A673 (cell line): ENCODE measurements at regions not wholly inside any gene's neighbourhood (a gene's known extent, or its start where the extent isn't known, plus 50 kb on each side); places are given as distances from the start of the nearest gene placed in this dataset.

ENCODE experiments used
- BruUV-seq: library from RNA; stranded (reverse); fragments of 400-500 nt; replicated peaks from 2 replicates; lab custom pipeline; 2021; lab: Mats Ljungman, UMichigan
- CTCF ChIA-PET: fragments of 300-600 bp; sonication (Branson Sonifier 250); formaldehyde crosslinking; loops from one replicate; lab custom pipeline; 2022; ENCODE audit warnings: antibody characterized with exemption; lab: Charles Lee
- POLR2A ChIA-PET: fragments of 300-600 bp; sonication (Branson Sonifier 250); formaldehyde crosslinking; loops from one replicate; lab custom pipeline; 2022; ENCODE audit warnings: antibody characterized with exemption; ENCODE audit not compliant: low non-redundant PET; lab: Charles Lee
- DNase-seq: peaks from one replicate; pipeline ENCODE4 v3.0.0-alpha.2; 2015; ENCODE audit warnings: low spot score
- H3K27ac ChIP-seq: fragments of 200-600 bp; sonication (generic); 2 replicates; pipeline ENCODE4 v1.5.1; 2016; ENCODE audit warnings: mixed run types, low read depth, mild to moderate bottlenecking, mixed read lengths, antibody characterized with exemption, low read length; ENCODE audit not compliant: poor library complexity, severe bottlenecking
- H3K27me3 ChIP-seq: fragments of 200-600 bp; sonication (generic); replicated peaks from 2 replicates; pipeline ENCODE4 v1.6.1; 2017; ENCODE audit warnings: mixed run types, low read depth, mild to moderate bottlenecking, mixed read lengths, antibody characterized with exemption, low read length; ENCODE audit not compliant: insufficient read depth, poor library complexity
- H3K36me3 ChIP-seq: fragments of 200-600 bp; sonication (generic); 2 replicates; pipeline ENCODE4 v1.6.1; 2016; ENCODE audit warnings: mixed run types, mild to moderate bottlenecking, mixed read lengths, antibody characterized with exemption, low read length; ENCODE audit not compliant: insufficient read depth, poor library complexity, severe bottlenecking
- H3K4me1 ChIP-seq: fragments of 200-600 bp; sonication (generic); 2 replicates; pipeline ENCODE4 v1.6.1; 2017; ENCODE audit warnings: mixed run types, mild to moderate bottlenecking, mixed read lengths, antibody characterized with exemption, low read length; ENCODE audit not compliant: insufficient read depth, poor library complexity, severe bottlenecking
- H3K4me3 ChIP-seq: fragments of 200-600 bp; sonication (generic); 2 replicates; pipeline ENCODE4 v1.5.1; 2016; ENCODE audit warnings: low read depth, mixed run types, mild to moderate bottlenecking, mixed read lengths, low read length; ENCODE audit not compliant: poor library complexity, severe bottlenecking
- H3K9me3 ChIP-seq: fragments of 200-600 bp; sonication (generic); 2 replicates; pipeline ENCODE4 v1.6.1; 2016; ENCODE audit warnings: mixed run types, low read depth, mild to moderate bottlenecking, mixed read lengths, antibody characterized with exemption, low read length; ENCODE audit not compliant: poor library complexity, severe bottlenecking
- CTCF ChIP-seq: fragments of 300-800, 200-600 bp; sonication (generic); conservative IDR thresholded peaks from 2 replicates; pipeline ENCODE4 v1.5.1; 2017; ENCODE audit warnings: low read depth, mild to moderate bottlenecking, antibody characterized with exemption, low read length, moderate library complexity, mixed read lengths
- EZH2 ChIP-seq: fragments of 200-600 bp; sonication (generic); IDR thresholded peaks from 2 replicates; pipeline ENCODE4 v1.6.1; 2017; ENCODE audit warnings: borderline replicate concordance, low read depth, mild to moderate bottlenecking, mixed read lengths, antibody characterized with exemption, low read length; ENCODE audit not compliant: poor library complexity, severe bottlenecking
- intact Hi-C: fragments of 100-400 bp; cut with micrococcal nuclease; formaldehyde crosslinking; loops from one replicate; pipeline ENCODE4 v1.10.0; 2022; ENCODE audit not compliant: unreplicated experiment

- Histone ChIP-seq H3K4me3 (no peak overlapping the region), H3K27ac (no peak overlapping the region), H3K4me1 (peaks cover 59% of the 10 kb centered on the region), H3K27me3 (no peaks in the 10 kb centered on the region), H3K36me3 (no peaks in the 10 kb centered on the region), H3K9me3 (no peaks in the 10 kb centered on the region)
- no peak for TF ChIP-seq CTCF
- no peak for TF ChIP-seq EZH2
- no peak for DNase-seq
- BruUV-seq: no TSS peak
- POLR2A ChIA-PET: no interaction called here
- intact Hi-C loops: no loop called here
- CTCF ChIA-PET: no interaction called here
Observed at GRCh38 chr2:181784556-181784955, 104.2 kb upstream of the NEUROD1 start.

- TF ChIP-seq EZH2: no peak
- TF ChIP-seq CTCF: no peak
- Histone ChIP-seq H3K4me1 (peaks cover 51% of the 10 kb centered on the region), H3K4me3 (no peak overlapping the region), H3K27ac (no peak overlapping the region), H3K36me3 (no peaks in the 10 kb centered on the region), H3K9me3 (no peaks in the 10 kb centered on the region), H3K27me3 (no peaks in the 10 kb centered on the region)
- ChIA-PET CTCF (no interaction called here), POLR2A (no interaction called here)
- DNase-seq: no peak
- intact Hi-C loops: no loop called here
- no TSS peak for BruUV-seq
Observed at GRCh38 chr2:181785691-181786344, 105.5 kb upstream of the NEUROD1 start.

GRCh38 chr2:181786371-181787228, 104.9 kb upstream of the ITPRID2 start:
- TF ChIP-seq EZH2 (no peak), CTCF (no peak)
- Histone ChIP-seq H3K27me3 (no peaks in the 10 kb centered on the region), H3K9me3 (no peaks in the 10 kb centered on the region), H3K4me3 (no peak overlapping the region), H3K27ac (no peak overlapping the region), H3K4me1 (peaks cover 49% of the 10 kb centered on the region), H3K36me3 (no peaks in the 10 kb centered on the region)
- BruUV-seq: no TSS peak
- DNase-seq: no peak
- POLR2A ChIA-PET: no interaction called here
- CTCF ChIA-PET: no interaction called here
- intact Hi-C loops: no loop called here
